Right hindlimb (tissue), 1 donor: ENCODE measurements at regions not wholly inside any gene's neighbourhood (a gene's known extent, or its start where the extent isn't known, plus 50 kb on each side); places are given as distances from the start of the nearest gene placed in this dataset.
"Not testable (repeated sequence)": the region's sequence is repeated elsewhere in the genome, so short reads cannot be mapped to it uniquely, and the experiment has no call there.

Experiments
- DNase-seq: peaks from one replicate; pipeline ENCODE4 v3.0.0-alpha.2; 2018

GRCh38 chr9:31588756-31589155 lies 795.7 kb upstream of the ACO1 start:
- no peak for DNase-seq

GRCh38 chr9:31590091-31590490 lies 794.4 kb upstream of the ACO1 start:
- DNase-seq: no peak

- DNase-seq: not testable (repeated sequence)
Measured at GRCh38 chr9:31597086-31597485, 787.4 kb upstream of the ACO1 start.

GRCh38 chr9:31597977-31598376 lies 786.5 kb upstream of the ACO1 start:
- no peak for DNase-seq

GRCh38 chr9:31601666-31602065 lies 782.8 kb upstream of the ACO1 start:
- DNase-seq: no peak

GRCh38 chr9:31604531-31604930 lies 779.9 kb upstream of the ACO1 start:
- DNase-seq: no peak

GRCh38 chr9:31605164-31605563 lies 779.3 kb upstream of the ACO1 start:
- no peak for DNase-seq

GRCh38 chr9:31606678-31607077 lies 777.8 kb upstream of the ACO1 start:
- no peak for DNase-seq

GRCh38 chr9:31608416-31608815 lies 776.0 kb upstream of the ACO1 start:
- no peak for DNase-seq

- DNase-seq: no peak
Measured at GRCh38 chr9:31608881-31609280, 775.6 kb upstream of the ACO1 start.

- no peak for DNase-seq
Measured at GRCh38 chr9:31612336-31613030, 772.0 kb upstream of the ACO1 start.

GRCh38 chr9:31615966-31616365 lies 768.5 kb upstream of the ACO1 start:
- no peak for DNase-seq

- DNase-seq: no peak
Measured at GRCh38 chr9:31623511-31623910, 760.9 kb upstream of the ACO1 start.

- no peak for DNase-seq
Measured at GRCh38 chr9:31629292-31629691, 755.2 kb upstream of the ACO1 start.

- no peak for DNase-seq
Measured at GRCh38 chr9:31637265-31637664, 747.2 kb upstream of the ACO1 start.

GRCh38 chr9:31637861-31638260 lies 746.6 kb upstream of the ACO1 start:
- no peak for DNase-seq

- DNase-seq: no peak
Measured at GRCh38 chr9:31639451-31639850, 745.0 kb upstream of the ACO1 start.

- no peak for DNase-seq
Measured at GRCh38 chr9:31669311-31669710, 715.1 kb upstream of the ACO1 start.

- no peak for DNase-seq
Measured at GRCh38 chr9:31671011-31671410, 713.4 kb upstream of the ACO1 start.

GRCh38 chr9:31674264-31674663 lies 710.2 kb upstream of the ACO1 start:
- no peak for DNase-seq

- DNase-seq: no peak
Measured at GRCh38 chr9:31677415-31677814, 707.0 kb upstream of the ACO1 start.

- no peak for DNase-seq
Measured at GRCh38 chr9:31677877-31678276, 706.6 kb upstream of the ACO1 start.

- DNase-seq: no peak
Measured at GRCh38 chr9:31683116-31683515, 701.3 kb upstream of the ACO1 start.

- no peak for DNase-seq
Measured at GRCh38 chr9:31697956-31698355, 686.5 kb upstream of the ACO1 start.

- DNase-seq: no peak
Measured at GRCh38 chr9:31699836-31700235, 684.6 kb upstream of the ACO1 start.
